Osteocyte (in vitro differentiated cells): ENCODE measurements at regions not wholly inside any gene's neighbourhood (a gene's known extent, or its start where the extent isn't known, plus 50 kb on each side); places are given as distances from the start of the nearest gene placed in this dataset.

Experiments used
- DNase-seq: peaks from one replicate; pipeline ENCODE4 v3.0.0; 2021; ENCODE audit warnings: mixed read lengths; ENCODE audit not compliant: unreplicated experiment; ENCODE audit errors: extremely low spot score
- H3K27ac Mint-ChIP-seq: one replicate; pipeline ENCODE4 v1.8.0; 2021; ENCODE audit warnings: mild to moderate bottlenecking, mixed read lengths; ENCODE audit not compliant: unreplicated experiment
- H3K27me3 Mint-ChIP-seq: one replicate; pipeline ENCODE4 v1.8.0; 2021; ENCODE audit warnings: mixed read lengths; ENCODE audit not compliant: unreplicated experiment
- H3K36me3 Mint-ChIP-seq: one replicate; pipeline ENCODE4 v1.8.0; 2021; ENCODE audit warnings: mixed read lengths; ENCODE audit not compliant: unreplicated experiment
- H3K4me1 Mint-ChIP-seq: one replicate; pipeline ENCODE4 v1.8.0; 2021; ENCODE audit warnings: mixed read lengths; ENCODE audit not compliant: unreplicated experiment
- H3K4me3 Mint-ChIP-seq: one replicate; pipeline ENCODE4 v1.8.0; 2021; ENCODE audit warnings: mild to moderate bottlenecking, moderate library complexity, mixed read lengths; ENCODE audit not compliant: unreplicated experiment
- H3K9me3 Mint-ChIP-seq: one replicate; pipeline ENCODE4 v1.8.0; 2021; ENCODE audit warnings: mixed read lengths; ENCODE audit not compliant: unreplicated experiment
- TF ChIP-seq, protein P1 (sequence below): fragments of 200-600 bp; sonication (generic); IDR thresholded peaks from 2 replicates; pipeline ENCODE4 v1.5.0; 2021; ENCODE audit warnings: antibody characterized with exemption, mild to moderate bottlenecking, moderate library complexity

GRCh38 chr20:40442181-40442963 is 246.7 kb downstream of the MAFB start:
- Mint-ChIP-seq H3K9me3 (no peaks in the 10 kb centered on the region), H3K27me3 (peaks cover 5% of the 10 kb centered on the region), H3K4me3 (no peak overlapping the region), H3K4me1 (no peaks in the 10 kb centered on the region), H3K27ac (no peak overlapping the region), H3K36me3 (no peaks in the 10 kb centered on the region)
- TF ChIP-seq, protein P1, sequence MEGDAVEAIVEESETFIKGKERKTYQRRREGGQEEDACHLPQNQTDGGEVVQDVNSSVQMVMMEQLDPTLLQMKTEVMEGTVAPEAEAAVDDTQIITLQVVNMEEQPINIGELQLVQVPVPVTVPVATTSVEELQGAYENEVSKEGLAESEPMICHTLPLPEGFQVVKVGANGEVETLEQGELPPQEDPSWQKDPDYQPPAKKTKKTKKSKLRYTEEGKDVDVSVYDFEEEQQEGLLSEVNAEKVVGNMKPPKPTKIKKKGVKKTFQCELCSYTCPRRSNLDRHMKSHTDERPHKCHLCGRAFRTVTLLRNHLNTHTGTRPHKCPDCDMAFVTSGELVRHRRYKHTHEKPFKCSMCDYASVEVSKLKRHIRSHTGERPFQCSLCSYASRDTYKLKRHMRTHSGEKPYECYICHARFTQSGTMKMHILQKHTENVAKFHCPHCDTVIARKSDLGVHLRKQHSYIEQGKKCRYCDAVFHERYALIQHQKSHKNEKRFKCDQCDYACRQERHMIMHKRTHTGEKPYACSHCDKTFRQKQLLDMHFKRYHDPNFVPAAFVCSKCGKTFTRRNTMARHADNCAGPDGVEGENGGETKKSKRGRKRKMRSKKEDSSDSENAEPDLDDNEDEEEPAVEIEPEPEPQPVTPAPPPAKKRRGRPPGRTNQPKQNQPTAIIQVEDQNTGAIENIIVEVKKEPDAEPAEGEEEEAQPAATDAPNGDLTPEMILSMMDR: peak; percentile 28
- peak; percentile 8 for DNase-seq

DNA sequence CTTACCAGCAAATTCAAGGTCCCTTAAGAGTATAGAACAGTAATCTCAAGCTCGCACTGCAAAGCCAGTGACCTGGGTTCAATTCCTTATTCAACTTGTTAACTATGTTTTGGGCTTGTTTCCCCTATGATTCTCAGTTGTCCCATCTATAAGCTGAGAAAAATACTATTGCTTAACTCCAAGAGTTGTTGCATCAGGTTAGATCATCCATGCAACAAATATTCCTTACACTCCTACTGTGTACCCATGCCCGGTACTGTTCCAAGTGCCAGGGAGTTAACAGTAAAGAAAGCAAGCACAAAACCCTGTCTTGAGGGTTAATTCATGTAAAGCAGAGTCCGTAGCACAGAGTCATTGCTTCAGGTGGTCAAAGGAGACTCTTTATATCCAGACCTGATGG is 247.3 kb downstream of the MAFB start:
- DNase-seq: no peak
- H3K4me3 Mint-ChIP-seq: no peak overlapping the region
- H3K36me3 Mint-ChIP-seq: no peaks in the 10 kb centered on the region
- no peaks in the 10 kb centered on the region for H3K9me3 Mint-ChIP-seq
- H3K27ac Mint-ChIP-seq: no peak overlapping the region
- H3K4me1 Mint-ChIP-seq: no peaks in the 10 kb centered on the region
- TF ChIP-seq, protein P1: no peak
- peaks cover 5% of the 10 kb centered on the region for H3K27me3 Mint-ChIP-seq

- peak; percentile 30 for DNase-seq
- no peaks in the 10 kb centered on the region for H3K4me1 Mint-ChIP-seq
- no peaks in the 10 kb centered on the region for H3K36me3 Mint-ChIP-seq
- H3K27me3 Mint-ChIP-seq: no peaks in the 10 kb centered on the region
- no peaks in the 10 kb centered on the region for H3K9me3 Mint-ChIP-seq
- TF ChIP-seq, protein P1: no peak
- H3K27ac Mint-ChIP-seq: no peak overlapping the region
- H3K4me3 Mint-ChIP-seq: no peak overlapping the region
Measured at GRCh38 chr20:40438161-40438830, 250.7 kb downstream of the MAFB start.

DNA sequence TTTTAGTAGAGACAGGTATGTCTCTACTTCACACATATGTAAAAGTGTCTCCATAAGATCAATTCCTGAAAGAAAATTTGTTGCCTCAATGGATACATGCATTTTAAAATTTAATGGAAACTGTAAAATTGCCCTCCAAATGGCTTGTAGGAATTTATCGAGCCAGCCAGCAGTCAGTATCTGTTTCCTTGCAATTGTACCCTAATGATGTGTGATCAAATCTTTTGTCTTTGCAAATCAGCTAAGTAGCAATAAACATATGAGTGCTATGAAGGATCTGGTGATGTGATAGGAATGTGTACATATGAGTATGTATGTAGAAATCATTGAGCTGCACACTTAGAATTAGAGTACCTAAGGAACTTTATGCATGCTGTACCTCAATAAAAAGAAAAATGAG is 253.0 kb downstream of the MAFB start:
- DNase-seq: no peak
- H3K36me3 Mint-ChIP-seq: no peaks in the 10 kb centered on the region
- H3K9me3 Mint-ChIP-seq: no peaks in the 10 kb centered on the region

More for the DNA sequence above, 253.0 kb downstream of the MAFB start:
- Mint-ChIP-seq H3K4me1 (no peaks in the 10 kb centered on the region), H3K27ac (no peak overlapping the region), H3K4me3 (no peak overlapping the region), H3K27me3 (peaks cover 9% of the 10 kb centered on the region)
- TF ChIP-seq, protein P1: no peak
